Neuronal stem cell (in vitro differentiated cells): ENCODE measurements at regions not wholly inside any gene's neighbourhood (a gene's known extent, or its start where the extent isn't known, plus 50 kb on each side); places are given as distances from the start of the nearest gene placed in this dataset.

Source experiments
- DNase-seq: peaks from one replicate; pipeline ENCODE4 v3.0.0-alpha.2; 2013; ENCODE audit warnings: low spot score
- H2AFZ ChIP-seq: one replicate; pipeline ENCODE4 v1.6.1; 2013; ENCODE audit warnings: mild to moderate bottlenecking, low read length, inconsistent platforms
- H2AK5ac ChIP-seq: 2 replicates; pipeline ENCODE4 v1.6.1; 2013; ENCODE audit warnings: low read depth, mild to moderate bottlenecking, inconsistent platforms, low read length, moderate library complexity, mixed read lengths
- H2BK120ac ChIP-seq: 2 replicates; pipeline ENCODE4 v1.6.1; 2013; ENCODE audit warnings: low read depth, mild to moderate bottlenecking, inconsistent platforms, low read length, moderate library complexity, mixed read lengths
- H2BK12ac ChIP-seq: one replicate; pipeline ENCODE4 v1.6.1; 2013; ENCODE audit warnings: low read length, inconsistent platforms
- H2BK15ac ChIP-seq: 2 replicates; pipeline ENCODE4 v1.6.1; 2013; ENCODE audit warnings: mild to moderate bottlenecking, low read length, inconsistent platforms, mixed read lengths
- H2BK5ac ChIP-seq: one replicate; pipeline ENCODE4 v1.6.1; 2013; ENCODE audit warnings: inconsistent platforms, mild to moderate bottlenecking, low read length, moderate library complexity
- H3K14ac ChIP-seq: one replicate; pipeline ENCODE4 v1.6.1; 2013; ENCODE audit warnings: low read length, inconsistent platforms
- H3K18ac ChIP-seq: 2 replicates; pipeline ENCODE4 v1.6.1; 2013; ENCODE audit warnings: low read length, inconsistent platforms
- H3K23ac ChIP-seq: 2 replicates; pipeline ENCODE4 v1.6.1; 2013; ENCODE audit warnings: low read depth, mild to moderate bottlenecking, mixed read lengths, low read length, inconsistent platforms; ENCODE audit not compliant: poor library complexity
- H3K27ac ChIP-seq: replicated peaks from 3 replicates; pipeline ENCODE4 v1.5.1; 2013; ENCODE audit warnings: low read length, inconsistent platforms
- H3K27me3 ChIP-seq, 3 experiments: 2 replicates each; pipeline ENCODE4 v1.6.1; 2013; ENCODE audit warnings: low read length in 3 of 3, mild to moderate bottlenecking in 2 of 3, inconsistent platforms in 1 of 3, low read depth in 1 of 3, mixed read lengths in 1 of 3, moderate library complexity in 1 of 3; ENCODE audit not compliant: control insufficient read depth in 3 of 3, insufficient read depth in 3 of 3
- H3K36me3 ChIP-seq, 2 donors: replicated peaks in 1 of 2; 2 replicates each; pipeline ENCODE4 v1.6.1; 2013; ENCODE audit warnings: low read length in 2 of 2; ENCODE audit not compliant: control insufficient read depth in 2 of 2, insufficient read depth in 2 of 2
- H3K4ac ChIP-seq: 2 replicates; pipeline ENCODE4 v1.6.1; 2013; ENCODE audit warnings: inconsistent platforms, mild to moderate bottlenecking, low read length, moderate library complexity
- H3K4me1 ChIP-seq, 2 donors: 1 replicate in 1 of 2; 2 replicates in 1 of 2; pipeline ENCODE4 v1.6.1; 2013; ENCODE audit warnings: low read length in 2 of 2, low read depth in 1 of 2; ENCODE audit not compliant: control insufficient read depth in 2 of 2, insufficient read depth in 1 of 2
- H3K4me2 ChIP-seq: one replicate; pipeline ENCODE4 v1.6.1; 2013; ENCODE audit warnings: mild to moderate bottlenecking, low read length, inconsistent platforms; ENCODE audit not compliant: insufficient read depth, poor library complexity, severe bottlenecking
- H3K4me3 ChIP-seq, 2 donors: 2 replicates each; pipeline ENCODE4 v1.5.1; 2013; ENCODE audit warnings: low read length in 2 of 2, mild to moderate bottlenecking in 2 of 2, inconsistent platforms in 1 of 2, moderate library complexity in 1 of 2
- H3K79me1 ChIP-seq: one replicate; pipeline ENCODE4 v1.6.1; 2013; ENCODE audit warnings: low read depth, mild to moderate bottlenecking, inconsistent platforms, low read length, moderate library complexity
- H3K9ac ChIP-seq: one replicate; pipeline ENCODE4 v1.6.1; 2013; ENCODE audit warnings: mild to moderate bottlenecking, low read depth, low read length, inconsistent platforms; ENCODE audit not compliant: poor library complexity
- H3K9me3 ChIP-seq, 2 donors: replicated peaks in 1 of 2; 2 replicates each; pipeline versions ENCODE3 to v1.6.1; 2013; ENCODE audit warnings: low read length in 2 of 2, mild to moderate bottlenecking in 2 of 2, inconsistent platforms in 1 of 2, low read depth in 1 of 2, mixed read lengths in 1 of 2, moderate library complexity in 1 of 2; ENCODE audit not compliant: control insufficient read depth in 2 of 2, insufficient read depth in 1 of 2
- H4K8ac ChIP-seq: one replicate; pipeline ENCODE4 v1.6.1; 2013; ENCODE audit warnings: low read depth, mild to moderate bottlenecking, inconsistent platforms, low read length, moderate library complexity
- H4K91ac ChIP-seq: one replicate; pipeline ENCODE4 v1.6.1; 2013; ENCODE audit warnings: low read length, low read depth, mild to moderate bottlenecking, inconsistent platforms; ENCODE audit not compliant: poor library complexity
- WGBS, 2 donors: extraction: QIAGEN DNeasy Blood & Tissue Kit; methylation state at CpG; one replicate each; pipeline ENCODE4 v1.1.7; 2013; ENCODE audit warnings: missing lambda C conversion rate in 2 of 2, mixed read lengths in 1 of 2; ENCODE audit not compliant: insufficient read length in 2 of 2, insufficient replicate concordance in 1 of 2; ENCODE audit errors: extremely low coverage in 2 of 2; 5-methylcytosine and 5-hydroxymethylcytosine counted together

DNA sequence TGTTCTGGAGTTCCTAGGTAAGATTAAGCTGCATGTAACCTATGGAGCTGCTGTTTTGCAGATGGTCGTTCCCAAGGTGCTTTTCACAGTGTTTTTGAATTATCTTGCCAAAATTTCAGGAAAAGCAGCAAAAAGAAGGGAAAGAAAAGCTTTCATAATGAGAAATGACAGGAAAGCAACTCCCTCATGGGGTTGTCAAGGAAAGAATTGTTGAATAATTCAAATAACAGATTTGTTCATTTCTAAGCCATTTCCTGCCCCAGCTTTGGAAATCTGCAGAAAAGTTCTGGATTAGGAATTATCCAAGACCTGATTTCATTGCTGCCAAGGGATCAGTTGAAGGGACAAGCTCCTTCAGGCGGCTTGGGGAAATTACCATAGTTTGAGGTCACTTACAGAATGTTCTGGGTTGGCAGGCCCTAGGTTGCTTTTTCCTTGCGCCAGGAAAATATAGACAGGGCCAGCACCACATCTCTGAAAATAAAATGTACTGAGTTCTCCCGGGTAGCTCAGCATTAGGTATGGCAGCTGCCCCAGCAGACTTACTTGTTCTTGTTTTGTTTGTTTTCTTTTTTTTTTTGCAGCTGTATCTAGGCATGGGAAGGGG, 354.7 kb downstream of the STIM2 start:
- H2AK5ac ChIP-seq = no peak overlapping the region
- H4K91ac ChIP-seq = no peak overlapping the region
- DNase-seq = no peak
- H3K9ac ChIP-seq = no peak overlapping the region
- no peak overlapping the region for H2BK5ac ChIP-seq
- no peaks in the 10 kb centered on the region for H3K9me3 ChIP-seq
- no peak overlapping the region for H2BK12ac ChIP-seq
- no peak overlapping the region for H3K4me3 ChIP-seq
- no peak overlapping the region for H3K23ac ChIP-seq
- no peak overlapping the region for H4K8ac ChIP-seq
- H3K27ac ChIP-seq = no peak overlapping the region
- no peak overlapping the region for H3K14ac ChIP-seq
- no peaks in the 10 kb centered on the region for H3K27me3 ChIP-seq
- H2AFZ ChIP-seq = no peak overlapping the region
- H3K4me1 ChIP-seq = peaks cover 0 to 2% of the 10 kb centered on the region in 2 donors
- no peak overlapping the region for H3K4ac ChIP-seq
- no peak overlapping the region for H3K18ac ChIP-seq
- WGBS, 2 donors = no CpG with 5 or more reads among the region's 4 CpGs
- no peaks in the 10 kb centered on the region for H3K79me1 ChIP-seq
- no peak overlapping the region for H2BK120ac ChIP-seq
- H2BK15ac ChIP-seq = no peak overlapping the region
- no peak overlapping the region for H3K4me2 ChIP-seq
- H3K36me3 ChIP-seq = no peaks in the 10 kb centered on the region

DNA sequence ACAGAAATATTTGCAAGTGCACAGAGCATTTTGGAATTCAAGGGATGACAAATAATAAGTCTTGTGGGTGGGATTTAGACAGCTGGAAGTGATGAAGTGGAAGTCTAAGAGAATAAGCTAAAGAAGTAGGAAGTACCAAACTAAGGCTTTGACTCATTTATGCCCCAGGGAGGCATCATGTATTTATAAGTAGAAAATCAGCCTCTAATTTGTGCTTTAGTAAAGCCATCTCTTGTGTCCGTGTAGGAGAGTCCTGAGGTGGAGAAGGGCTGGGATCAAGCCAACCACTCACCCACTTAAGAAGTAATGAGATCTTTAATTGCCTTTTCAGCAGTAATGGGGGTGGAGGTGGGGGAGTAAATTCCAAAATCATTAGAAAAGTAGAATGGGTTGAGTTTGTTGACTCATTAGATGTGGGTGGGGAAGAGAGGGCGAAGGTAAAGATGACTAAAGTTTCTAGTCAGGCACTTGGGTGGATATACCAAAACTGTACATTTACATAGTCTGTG, 356.7 kb downstream of the STIM2 start:
- H3K4me3 ChIP-seq = no peak overlapping the region
- DNase-seq = no peak
- H3K27ac ChIP-seq = no peak overlapping the region
- H3K4me1 ChIP-seq = peaks cover 0 to 2% of the 10 kb centered on the region in 2 donors
- no peak overlapping the region for H2AFZ ChIP-seq
- H3K79me1 ChIP-seq = no peaks in the 10 kb centered on the region
- no peak overlapping the region for H2AK5ac ChIP-seq
- no peak overlapping the region for H4K91ac ChIP-seq
- H3K14ac ChIP-seq = no peak overlapping the region
- no peak overlapping the region for H2BK5ac ChIP-seq
- no peak overlapping the region for H2BK12ac ChIP-seq
- H4K8ac ChIP-seq = no peak overlapping the region
- no peaks in the 10 kb centered on the region for H3K36me3 ChIP-seq
- H3K9me3 ChIP-seq = no peaks in the 10 kb centered on the region
- H3K23ac ChIP-seq = no peak overlapping the region
- H3K9ac ChIP-seq = no peak overlapping the region
- H3K4ac ChIP-seq = no peak overlapping the region
- H2BK15ac ChIP-seq = no peak overlapping the region
- no peaks in the 10 kb centered on the region for H3K27me3 ChIP-seq
- 100% methylated on average over 1 of the region's 2 CpGs; no CpG with 5 or more reads in 1 of the 2 donors for WGBS, 2 donors
- no peak overlapping the region for H3K18ac ChIP-seq
- no peak overlapping the region for H3K4me2 ChIP-seq
- no peak overlapping the region for H2BK120ac ChIP-seq

DNA sequence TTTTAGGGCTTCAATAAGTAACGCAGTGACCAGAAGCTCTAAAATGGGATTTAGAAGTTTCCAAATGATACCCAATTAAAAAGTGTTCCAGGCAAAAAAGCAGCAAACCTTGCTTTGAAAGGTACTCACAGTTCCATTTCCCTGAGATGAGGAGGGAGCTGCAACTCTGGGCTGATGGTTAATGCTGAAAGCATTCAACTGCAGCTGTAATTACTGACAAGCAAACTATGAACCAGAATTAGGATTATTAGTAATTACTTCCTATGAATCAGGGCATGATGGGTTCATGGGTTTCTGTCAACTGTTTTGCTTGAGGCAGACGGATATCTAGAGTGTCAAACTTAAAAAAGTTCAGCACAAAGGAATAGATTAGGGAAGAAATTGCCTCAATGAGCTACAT, 357.4 kb downstream of the STIM2 start:
- no peak overlapping the region for H3K18ac ChIP-seq
- H2AFZ ChIP-seq = no peak overlapping the region
- no peaks in the 10 kb centered on the region for H3K79me1 ChIP-seq
- H4K91ac ChIP-seq = no peak overlapping the region
- H3K4me1 ChIP-seq = peaks cover 0 to 2% of the 10 kb centered on the region in 2 donors
- no peak overlapping the region for H4K8ac ChIP-seq
- H3K36me3 ChIP-seq = no peaks in the 10 kb centered on the region
- no CpG with 5 or more reads among the region's 2 CpGs for WGBS, 2 donors
- no peak overlapping the region for H2BK15ac ChIP-seq
- H2AK5ac ChIP-seq = no peak overlapping the region
- no peak overlapping the region for H2BK12ac ChIP-seq
- H3K9ac ChIP-seq = no peak overlapping the region
- no peaks in the 10 kb centered on the region for H3K27me3 ChIP-seq
- no peaks in the 10 kb centered on the region for H3K9me3 ChIP-seq
- no peak overlapping the region for H3K23ac ChIP-seq
- no peak overlapping the region for H3K4ac ChIP-seq
- H3K27ac ChIP-seq = no peak overlapping the region
- no peak overlapping the region for H2BK5ac ChIP-seq
- H3K4me3 ChIP-seq = no peak overlapping the region
- no peak overlapping the region for H2BK120ac ChIP-seq
- H3K4me2 ChIP-seq = no peak overlapping the region
- H3K14ac ChIP-seq = no peak overlapping the region
- DNase-seq = no peak

DNA sequence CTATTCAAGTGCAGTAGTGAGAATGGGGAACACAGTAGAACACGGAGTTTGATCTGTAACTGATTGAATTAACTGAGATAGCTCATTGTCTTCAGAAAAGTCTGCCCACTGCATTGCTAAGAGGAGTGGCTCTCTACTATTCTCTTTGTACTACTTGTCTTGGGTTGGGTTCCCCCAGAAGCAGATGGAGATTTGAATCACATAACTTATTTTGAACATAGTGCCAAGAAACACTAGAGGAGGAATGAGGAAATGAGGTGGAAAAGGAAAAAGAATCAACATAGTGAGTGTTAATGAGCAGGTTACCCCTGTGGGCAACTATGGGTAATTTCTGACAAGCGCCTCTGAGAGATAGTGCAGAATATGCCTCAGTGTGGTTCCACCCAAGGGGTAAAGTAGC, 362.7 kb downstream of the STIM2 start:
- Histone ChIP-seq H2AFZ (no peak overlapping the region), H4K8ac (no peak overlapping the region), H3K14ac (no peak overlapping the region), H2BK15ac (no peak overlapping the region), H2AK5ac (no peak overlapping the region), H3K4me3 (no peak overlapping the region), H3K79me1 (no peaks in the 10 kb centered on the region), H3K36me3 (no peaks in the 10 kb centered on the region), H3K23ac (no peak overlapping the region), H4K91ac (no peak overlapping the region), H3K4me2 (no peak overlapping the region), H3K4ac (no peak overlapping the region), H3K9ac (no peak overlapping the region), H2BK5ac (no peak overlapping the region), H3K4me1 (no peaks in the 10 kb centered on the region), H2BK120ac (no peak overlapping the region), H3K27me3 (no peaks in the 10 kb centered on the region), H3K18ac (no peak overlapping the region), H3K27ac (no peak overlapping the region), H2BK12ac (no peak overlapping the region), H3K9me3 (no peaks in the 10 kb centered on the region)
- WGBS, 2 donors = no CpG with 5 or more reads among the region's 2 CpGs
- no peak for DNase-seq
